ENCODE measurements at regions not wholly inside any gene's neighbourhood (a gene's known extent, or its start where the extent isn't known, plus 50 kb on each side); places are given as distances from the start of the nearest gene placed in this dataset.

DNA sequence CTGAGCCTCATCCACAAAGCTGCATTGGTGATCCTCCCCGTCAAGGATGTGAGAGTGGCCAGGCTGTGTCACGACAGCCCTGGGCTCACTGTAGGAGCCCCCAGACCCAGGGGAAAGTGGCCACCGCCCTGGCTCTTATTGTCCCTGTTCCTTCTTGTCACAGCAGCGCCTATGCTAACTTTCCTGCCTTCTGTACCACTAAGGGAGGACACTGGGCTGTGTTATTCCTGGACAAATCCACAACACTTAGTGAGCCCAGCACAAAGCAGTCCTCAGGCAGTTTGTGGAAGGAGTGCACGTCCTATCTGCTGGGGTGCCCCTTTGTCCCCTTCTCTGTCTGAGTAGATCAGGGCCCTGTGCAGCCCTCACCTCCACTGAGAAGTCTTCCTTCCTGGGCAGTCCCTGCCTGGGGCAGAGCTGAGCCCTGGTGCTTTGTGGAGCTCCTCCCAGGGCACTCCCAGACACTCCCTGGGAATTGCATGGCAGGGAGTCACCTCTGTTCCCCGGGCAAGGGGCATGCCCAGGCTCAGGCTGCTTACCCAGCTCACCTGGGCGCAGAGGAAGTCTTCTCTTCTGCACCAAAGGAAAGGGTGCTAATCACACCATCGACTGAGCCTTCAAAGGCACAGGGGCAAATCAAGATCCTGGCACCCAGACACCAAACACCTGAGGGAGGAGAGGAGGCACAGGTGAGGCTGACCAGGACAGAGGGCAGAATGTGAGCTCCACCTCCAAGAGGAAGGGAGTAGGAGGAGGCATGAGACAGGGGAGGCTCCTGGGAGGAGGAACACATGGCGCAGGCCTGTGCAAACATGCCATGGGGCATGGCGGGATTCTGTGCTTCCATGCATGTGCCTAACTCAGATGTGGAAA is 138.7 kb downstream of the KLF13 start:
- peak; percentile 100 for ATAC-seq (ENCODE audit: low read depth)
- H3K4me3 ChIP-seq (ENCODE audit: severe bottlenecking): no peak overlapping the region
- H3K27me3 ChIP-seq (ENCODE audit: insufficient read depth, poor library complexity, severe bottlenecking): no peaks in the 10 kb centered on the region
- TF ChIP-seq, protein P1, sequence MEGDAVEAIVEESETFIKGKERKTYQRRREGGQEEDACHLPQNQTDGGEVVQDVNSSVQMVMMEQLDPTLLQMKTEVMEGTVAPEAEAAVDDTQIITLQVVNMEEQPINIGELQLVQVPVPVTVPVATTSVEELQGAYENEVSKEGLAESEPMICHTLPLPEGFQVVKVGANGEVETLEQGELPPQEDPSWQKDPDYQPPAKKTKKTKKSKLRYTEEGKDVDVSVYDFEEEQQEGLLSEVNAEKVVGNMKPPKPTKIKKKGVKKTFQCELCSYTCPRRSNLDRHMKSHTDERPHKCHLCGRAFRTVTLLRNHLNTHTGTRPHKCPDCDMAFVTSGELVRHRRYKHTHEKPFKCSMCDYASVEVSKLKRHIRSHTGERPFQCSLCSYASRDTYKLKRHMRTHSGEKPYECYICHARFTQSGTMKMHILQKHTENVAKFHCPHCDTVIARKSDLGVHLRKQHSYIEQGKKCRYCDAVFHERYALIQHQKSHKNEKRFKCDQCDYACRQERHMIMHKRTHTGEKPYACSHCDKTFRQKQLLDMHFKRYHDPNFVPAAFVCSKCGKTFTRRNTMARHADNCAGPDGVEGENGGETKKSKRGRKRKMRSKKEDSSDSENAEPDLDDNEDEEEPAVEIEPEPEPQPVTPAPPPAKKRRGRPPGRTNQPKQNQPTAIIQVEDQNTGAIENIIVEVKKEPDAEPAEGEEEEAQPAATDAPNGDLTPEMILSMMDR (IDR thresholded peaks at IDR 0.05; ENCODE audit: poor library complexity, severe bottlenecking): no peak
- DNase-seq (ENCODE audit: low spot score): peak; percentile 93
- peaks cover 10% of the 10 kb centered on the region for H3K4me1 ChIP-seq (ENCODE audit: insufficient read depth, poor library complexity, severe bottlenecking)
- no peaks in the 10 kb centered on the region for H3K36me3 ChIP-seq (ENCODE audit: low read depth)
- peak overlapping the region; percentile 66 for H3K27ac ChIP-seq (ENCODE audit: poor library complexity, severe bottlenecking)
- no peaks in the 10 kb centered on the region for H3K9me3 ChIP-seq (ENCODE audit: severe bottlenecking)

DNA sequence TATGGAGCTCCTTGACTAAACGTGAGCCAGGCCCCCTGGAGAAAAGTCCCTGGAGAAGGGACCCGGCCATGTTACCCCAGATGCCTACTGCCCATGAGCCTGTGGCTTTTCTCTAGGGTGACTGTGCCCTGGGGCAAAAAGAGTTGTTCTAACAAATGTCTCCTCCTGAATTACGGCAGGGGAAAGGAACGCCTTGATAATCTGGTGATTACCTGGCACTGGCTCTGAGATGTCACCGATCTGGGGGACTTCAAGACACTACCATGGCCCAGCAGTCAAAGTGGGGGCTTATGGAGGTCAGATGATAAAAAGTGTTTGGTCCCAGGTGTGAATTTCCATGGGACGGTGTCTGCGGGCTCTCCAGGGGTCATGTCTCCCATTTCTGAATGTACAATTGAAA is 140.7 kb downstream of the KLF13 start:
- no peak overlapping the region for H3K4me3 ChIP-seq (ENCODE audit: severe bottlenecking)
- no peaks in the 10 kb centered on the region for H3K9me3 ChIP-seq (ENCODE audit: severe bottlenecking)
- TF ChIP-seq, protein P1 (IDR thresholded peaks at IDR 0.05; ENCODE audit: poor library complexity, severe bottlenecking): no peak
- no peaks in the 10 kb centered on the region for H3K36me3 ChIP-seq (ENCODE audit: low read depth)
- peaks cover 21% of the 10 kb centered on the region for H3K4me1 ChIP-seq (ENCODE audit: insufficient read depth, poor library complexity, severe bottlenecking)
- DNase-seq (ENCODE audit: low spot score): no peak
- ATAC-seq (ENCODE audit: low read depth): no peak
- H3K27ac ChIP-seq (ENCODE audit: poor library complexity, severe bottlenecking): no peak overlapping the region
- H3K27me3 ChIP-seq (ENCODE audit: insufficient read depth, poor library complexity, severe bottlenecking): no peaks in the 10 kb centered on the region

- H3K36me3 ChIP-seq (ENCODE audit: low read depth): no peaks in the 10 kb centered on the region
- peaks cover 21% of the 10 kb centered on the region for H3K4me1 ChIP-seq (ENCODE audit: insufficient read depth, poor library complexity, severe bottlenecking)
- H3K27me3 ChIP-seq (ENCODE audit: insufficient read depth, poor library complexity, severe bottlenecking): no peaks in the 10 kb centered on the region
- TF ChIP-seq, protein P1 (IDR thresholded peaks at IDR 0.05; ENCODE audit: poor library complexity, severe bottlenecking): no peak
- no peaks in the 10 kb centered on the region for H3K9me3 ChIP-seq (ENCODE audit: severe bottlenecking)
- no peak overlapping the region for H3K4me3 ChIP-seq (ENCODE audit: severe bottlenecking)
- DNase-seq (ENCODE audit: low spot score): no peak
- ATAC-seq (ENCODE audit: low read depth): no peak
- no peak overlapping the region for H3K27ac ChIP-seq (ENCODE audit: poor library complexity, severe bottlenecking)
These were observed 142.5 kb downstream of the KLF13 start for GRCh38 chr15:31468911-31469785.

GRCh38 chr15:31469786-31470525 is 143.3 kb downstream of the KLF13 start:
- H3K36me3 ChIP-seq (ENCODE audit: low read depth): no peaks in the 10 kb centered on the region
- no peaks in the 10 kb centered on the region for H3K27me3 ChIP-seq (ENCODE audit: insufficient read depth, poor library complexity, severe bottlenecking)
- H3K4me3 ChIP-seq (ENCODE audit: severe bottlenecking): no peak overlapping the region
- TF ChIP-seq, protein P1 (IDR thresholded peaks at IDR 0.05; ENCODE audit: poor library complexity, severe bottlenecking): no peak
- peaks cover 21% of the 10 kb centered on the region for H3K4me1 ChIP-seq (ENCODE audit: insufficient read depth, poor library complexity, severe bottlenecking)
- no peak for DNase-seq (ENCODE audit: low spot score)
- no peaks in the 10 kb centered on the region for H3K9me3 ChIP-seq (ENCODE audit: severe bottlenecking)
- no peak for ATAC-seq (ENCODE audit: low read depth)
- H3K27ac ChIP-seq (ENCODE audit: poor library complexity, severe bottlenecking): no peak overlapping the region
